GM18520 (cell line): ENCODE measurements at regions not wholly inside any gene's neighbourhood (a gene's known extent, or its start where the extent isn't known, plus 50 kb on each side); places are given as distances from the start of the nearest gene placed in this dataset.
"Not testable (repeated sequence)": the region's sequence is repeated elsewhere in the genome, so short reads cannot be mapped to it uniquely, and the experiment has no call there.

Experiments
- ATAC-seq: cut with Tn5 transposase; IDR thresholded peaks from one replicate; pipeline ENCODE4 v1.9.1; 2021; ENCODE audit not compliant: unreplicated experiment

- ATAC-seq = no peak
Observed at GRCh38 chr4:38413524-38414341, 250.3 kb upstream of the KLF3 start.

- ATAC-seq = no peak
Observed at GRCh38 chr4:38414410-38414809, 249.6 kb upstream of the KLF3 start.

- ATAC-seq = no peak
Observed at GRCh38 chr4:38415682-38416081, 248.3 kb upstream of the KLF3 start.

GRCh38 chr4:38416450-38417014, 247.5 kb upstream of the KLF3 start:
- no peak for ATAC-seq

GRCh38 chr4:38420254-38420653, 243.7 kb upstream of the KLF3 start:
- not testable (repeated sequence) for ATAC-seq

GRCh38 chr4:38422850-38423249, 241.1 kb upstream of the KLF3 start:
- ATAC-seq = no peak

- no peak for ATAC-seq
Observed at GRCh38 chr4:38424151-38424871, 239.7 kb upstream of the KLF3 start.

GRCh38 chr4:38426532-38426931, 237.5 kb upstream of the KLF3 start:
- ATAC-seq = no peak

- ATAC-seq = no peak
Observed at GRCh38 chr4:38430841-38431240, 233.2 kb upstream of the KLF3 start.

GRCh38 chr4:38442073-38442788, 221.8 kb upstream of the KLF3 start:
- no peak for ATAC-seq

GRCh38 chr4:38449506-38450174, 214.4 kb upstream of the KLF3 start:
- ATAC-seq = no peak

- ATAC-seq = no peak
Observed at GRCh38 chr4:38452009-38452408, 212.0 kb upstream of the KLF3 start.

GRCh38 chr4:38452542-38452941, 211.5 kb upstream of the KLF3 start:
- no peak for ATAC-seq

- ATAC-seq = no peak
Observed at GRCh38 chr4:38453253-38453881, 210.6 kb upstream of the KLF3 start.

GRCh38 chr4:38454284-38454683, 209.7 kb upstream of the KLF3 start:
- no peak for ATAC-seq

- ATAC-seq = peak; percentile 81
Observed at GRCh38 chr4:38455092-38455862, 208.7 kb upstream of the KLF3 start.

- no peak for ATAC-seq
Observed at GRCh38 chr4:38456096-38456495, 207.9 kb upstream of the KLF3 start.

GRCh38 chr4:38461342-38461741, 202.7 kb upstream of the KLF3 start:
- ATAC-seq = no peak

- no peak for ATAC-seq
Observed at GRCh38 chr4:38462367-38463055, 201.5 kb upstream of the KLF3 start.
